AG04449 (cell line): ENCODE measurements at regions not wholly inside any gene's neighbourhood (a gene's known extent, or its start where the extent isn't known, plus 50 kb on each side); places are given as distances from the start of the nearest gene placed in this dataset.

ENCODE experiments used
- CTCF ChIA-PET: fragments of 350-600 bp; formaldehyde crosslinking; extraction: SDS; loops from one replicate; lab custom pipeline; 2021; ENCODE audit warnings: antibody characterized with exemption; lab: Yijun Ruan, JAX
- POLR2A ChIA-PET: fragments of 400-600, 350-600 bp; formaldehyde crosslinking; extraction: SDS; loops from one replicate; lab custom pipeline; 2020; ENCODE audit warnings: antibody characterized with exemption, inconsistent platforms; lab: Yijun Ruan, JAX
- DNase-seq: peaks from one replicate; pipeline ENCODE4 v3.0.0-alpha.2; 2010; ENCODE audit warnings: low read depth, low spot score
- H3K4me3 ChIP-seq: 2 replicates; pipeline ENCODE4 v1.5.1; 2011; ENCODE audit warnings: low read depth, mild to moderate bottlenecking, control low read depth, low read length
- CTCF ChIP-seq: IDR thresholded peaks from one replicate; pipeline ENCODE4 v1.5.1; 2011; ENCODE audit warnings: mild to moderate bottlenecking, moderate library complexity, low read length, control low read depth, inconsistent platforms; ENCODE audit not compliant: insufficient read depth; ENCODE audit errors: missing control alignments

- ChIA-PET CTCF (interaction anchor here (1.1 kb wide), 1 partner anchor 9 kb away, joined by 3 read pairs; no protein-coding TSS in a partner anchor), POLR2A (no interaction called here)
- no peak for DNase-seq
- TF ChIP-seq CTCF, result no peak
- no peak overlapping the region for H3K4me3 ChIP-seq
These were observed 257.1 kb upstream of the MAP3K1 start for GRCh38 chr5:56558131-56558745.

DNA sequence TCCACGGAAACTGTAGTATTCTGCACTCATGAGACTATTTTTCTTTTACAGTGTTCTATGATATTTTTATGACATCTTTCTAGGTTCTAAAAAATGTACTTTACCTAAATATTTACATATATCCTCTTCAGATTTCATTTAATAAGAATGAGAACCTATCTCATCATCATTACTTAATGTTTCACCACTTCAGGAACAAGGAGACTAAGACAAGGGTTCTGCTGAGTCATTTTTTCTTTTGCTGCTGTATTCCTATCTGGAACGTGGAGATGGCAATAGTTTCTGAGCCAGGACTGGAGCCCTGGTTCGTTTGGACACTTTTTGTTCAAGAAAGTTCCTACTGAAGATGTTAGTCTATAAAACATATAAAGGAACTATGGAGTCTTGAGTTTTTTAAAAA, 258.2 kb upstream of the MAP3K1 start:
- ChIA-PET CTCF (no interaction called here), POLR2A (no interaction called here)

GRCh38 chr5:56552612-56553268, 262.6 kb upstream of the MAP3K1 start:
- CTCF ChIA-PET, result interaction anchor here (0.9 to 1.4 kb wide), 2 partner anchors 11 to 282 kb away, joined by 3 to 5 read pairs; no protein-coding TSS in a partner anchor

More for the DNA sequence above, 258.2 kb upstream of the MAP3K1 start:
- DNase-seq, result no peak
- no peak overlapping the region for H3K4me3 ChIP-seq
- TF ChIP-seq CTCF, result no peak

DNA sequence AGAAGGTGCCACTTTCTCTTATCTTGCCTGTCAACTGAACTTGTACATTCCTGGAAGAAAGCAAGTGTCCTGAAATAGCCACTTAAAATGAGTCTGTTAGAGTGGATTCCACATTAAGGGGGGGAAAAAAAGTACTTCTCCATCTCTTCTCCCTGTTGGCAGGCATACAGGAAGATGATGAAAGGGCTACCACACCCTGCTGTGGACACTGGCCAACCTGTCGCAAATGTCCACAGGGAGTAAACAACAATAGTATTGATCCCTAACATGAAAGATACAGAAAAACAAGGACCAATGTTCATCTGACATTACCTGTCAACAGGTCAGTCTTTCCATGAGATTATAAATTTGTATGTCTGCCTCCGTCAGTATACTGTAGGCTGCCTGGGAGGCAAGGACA, 265.1 kb upstream of the MAP3K1 start:
- no peak for DNase-seq
- no peak for TF ChIP-seq CTCF
- no peak overlapping the region for H3K4me3 ChIP-seq
- POLR2A ChIA-PET, result no interaction called here
- CTCF ChIA-PET, result no interaction called here

More at GRCh38 chr5:56552612-56553268, 262.6 kb upstream of the MAP3K1 start:
- H3K4me3 ChIP-seq, result no peak overlapping the region
- POLR2A ChIA-PET, result no interaction called here
- TF ChIP-seq CTCF, result no peak
- no peak for DNase-seq

GRCh38 chr5:56549096-56549886, 266.1 kb upstream of the MAP3K1 start:
- CTCF ChIA-PET, result interaction anchor here (1.0 kb wide), 1 partner anchor 9 kb away, joined by 3 read pairs; no protein-coding TSS in a partner anchor
- POLR2A ChIA-PET, result no interaction called here

More at GRCh38 chr5:56549096-56549886, 266.1 kb upstream of the MAP3K1 start:
- no peak for DNase-seq
- H3K4me3 ChIP-seq, result no peak overlapping the region
- no peak for TF ChIP-seq CTCF
